ENCODE measurements at regions not wholly inside any gene's neighbourhood (a gene's known extent, or its start where the extent isn't known, plus 50 kb on each side); places are given as distances from the start of the nearest gene placed in this dataset.

DNA sequence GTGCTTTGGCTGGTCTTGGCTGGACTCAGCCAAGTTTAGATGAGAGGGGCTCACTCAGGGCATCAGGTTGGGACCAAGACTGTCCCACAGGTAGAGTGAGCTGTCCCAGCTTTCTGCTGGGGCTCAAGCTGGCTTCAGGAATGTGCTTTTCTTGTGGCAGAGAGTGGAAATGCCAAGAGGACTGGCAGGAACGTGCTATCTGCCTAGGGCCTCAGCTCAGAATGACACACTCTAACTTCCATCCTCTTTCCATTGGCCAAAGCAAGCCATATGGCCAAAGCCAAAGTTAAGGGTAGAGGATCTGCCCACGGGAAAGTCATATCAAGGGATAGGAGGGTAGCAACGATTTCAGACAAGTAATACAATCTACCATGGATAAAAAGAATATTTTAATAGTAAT, 178.8 kb downstream of the ABHD5 start:
- TF ChIP-seq EZH2 (IDR thresholded peaks at IDR 0.05; ENCODE audit: low read length, missing control alignments) (no peak), CTCF (conservative IDR thresholded peaks at IDR 0.05 in 1 of 2, IDR thresholded peaks at IDR 0.05 in 1 of 2; ENCODE audit: low read depth in 1 of 2, low read length in 2 of 2) (no peak)

All from fibroblast of lung (primary cell).